ENCODE measurements at regions not wholly inside any gene's neighbourhood (a gene's known extent, or its start where the extent isn't known, plus 50 kb on each side); places are given as distances from the start of the nearest gene placed in this dataset.

GRCh38 chr10:55374060-55374459 lies 573.0 kb upstream of the PCDH15 start:
- Histone ChIP-seq H3K36me3 (ENCODE audit: insufficient read depth, low read length) (no peaks in the 10 kb centered on the region), H2AFZ (ENCODE audit: low read depth, low read length) (no peak overlapping the region), H3K4me3 (ENCODE audit: low read depth in 1 of 2, low read length in 2 of 2) (no peak overlapping the region), H4K20me1 (ENCODE audit: insufficient read depth, low read length) (no peaks in the 10 kb centered on the region), H3K4me1 (ENCODE audit: insufficient read depth, low read length) (no peaks in the 10 kb centered on the region), H3K27me3 (ENCODE audit: insufficient read depth, low read length, poor library complexity) (no peaks in the 10 kb centered on the region), H3K79me2 (ENCODE audit: insufficient read depth, low read length) (no peaks in the 10 kb centered on the region), H3K4me2 (ENCODE audit: insufficient read depth, low read length) (no peak overlapping the region), H3K9ac (ENCODE audit: low read depth, low read length) (no peak overlapping the region), H3K9me3 (ENCODE audit: insufficient read depth, low read length, severe bottlenecking) (no peaks in the 10 kb centered on the region), H3K27ac (ENCODE audit: low read length) (no peak overlapping the region)
- ATAC-seq (ENCODE audit: insufficient read depth, low read depth), result no peak
- no peak for DNase-seq
- TF ChIP-seq EZH2 (IDR thresholded peaks at IDR 0.05; ENCODE audit: borderline replicate concordance, low read depth, low read length, severe bottlenecking) (no peak), CTCF (IDR thresholded peaks at IDR 0.05; ENCODE audit: borderline replicate concordance, extremely low read depth, low read length, poor library complexity, severe bottlenecking) (no peak)

- H3K36me3 ChIP-seq (ENCODE audit: insufficient read depth, low read length), result no peaks in the 10 kb centered on the region
- no peak overlapping the region for H2AFZ ChIP-seq (ENCODE audit: low read depth, low read length)
- DNase-seq (no peak), ATAC-seq (ENCODE audit: insufficient read depth, low read depth) (no peak)
- no peak overlapping the region for H3K4me2 ChIP-seq (ENCODE audit: insufficient read depth, low read length)
- H3K27me3 ChIP-seq (ENCODE audit: insufficient read depth, low read length, poor library complexity), result no peaks in the 10 kb centered on the region
- H3K9ac ChIP-seq (ENCODE audit: low read depth, low read length), result no peak overlapping the region
- no peaks in the 10 kb centered on the region for H3K9me3 ChIP-seq (ENCODE audit: insufficient read depth, low read length, severe bottlenecking)
- H3K4me3 ChIP-seq (ENCODE audit: low read depth in 1 of 2, low read length in 2 of 2), result no peak overlapping the region
- H3K79me2 ChIP-seq (ENCODE audit: insufficient read depth, low read length), result no peaks in the 10 kb centered on the region
- no peak overlapping the region for H3K27ac ChIP-seq (ENCODE audit: low read length)
- no peaks in the 10 kb centered on the region for H4K20me1 ChIP-seq (ENCODE audit: insufficient read depth, low read length)
- H3K4me1 ChIP-seq (ENCODE audit: insufficient read depth, low read length), result no peaks in the 10 kb centered on the region
- TF ChIP-seq CTCF (IDR thresholded peaks at IDR 0.05; ENCODE audit: borderline replicate concordance, extremely low read depth, low read length, poor library complexity, severe bottlenecking) (no peak), EZH2 (IDR thresholded peaks at IDR 0.05; ENCODE audit: borderline replicate concordance, low read depth, low read length, severe bottlenecking) (no peak)
These were observed 568.8 kb upstream of the PCDH15 start for GRCh38 chr10:55369670-55370420.

- no peaks in the 10 kb centered on the region for H3K36me3 ChIP-seq (ENCODE audit: insufficient read depth, low read length)
- no peaks in the 10 kb centered on the region for H3K79me2 ChIP-seq (ENCODE audit: insufficient read depth, low read length)
- H3K9ac ChIP-seq (ENCODE audit: low read depth, low read length), result no peak overlapping the region
- no peak overlapping the region for H2AFZ ChIP-seq (ENCODE audit: low read depth, low read length)
- no peak for ATAC-seq (ENCODE audit: insufficient read depth, low read depth)
- no peak overlapping the region for H3K4me2 ChIP-seq (ENCODE audit: insufficient read depth, low read length)
- no peaks in the 10 kb centered on the region for H3K4me1 ChIP-seq (ENCODE audit: insufficient read depth, low read length)
- DNase-seq, result no peak
- no peaks in the 10 kb centered on the region for H3K27me3 ChIP-seq (ENCODE audit: insufficient read depth, low read length, poor library complexity)
- H3K9me3 ChIP-seq (ENCODE audit: insufficient read depth, low read length, severe bottlenecking), result no peaks in the 10 kb centered on the region
- H4K20me1 ChIP-seq (ENCODE audit: insufficient read depth, low read length), result no peaks in the 10 kb centered on the region
- TF ChIP-seq CTCF (IDR thresholded peaks at IDR 0.05; ENCODE audit: borderline replicate concordance, extremely low read depth, low read length, poor library complexity, severe bottlenecking) (no peak), EZH2 (IDR thresholded peaks at IDR 0.05; ENCODE audit: borderline replicate concordance, low read depth, low read length, severe bottlenecking) (no peak)
- no peak overlapping the region for H3K4me3 ChIP-seq (ENCODE audit: low read depth in 1 of 2, low read length in 2 of 2)
- no peak overlapping the region for H3K27ac ChIP-seq (ENCODE audit: low read length)
These were observed 567.4 kb upstream of the PCDH15 start for GRCh38 chr10:55368467-55368866.

Data from DND-41 (cell line).